HG02759 (cell line): ENCODE measurements at regions not wholly inside any gene's neighbourhood (a gene's known extent, or its start where the extent isn't known, plus 50 kb on each side); places are given as distances from the start of the nearest gene placed in this dataset.
"Not testable (repeated sequence)": the region's sequence is repeated elsewhere in the genome, so short reads cannot be mapped to it uniquely, and the experiment has no call there.

Experiments
- ATAC-seq: cut with Tn5 transposase; IDR thresholded peaks from one replicate; pipeline ENCODE4 v1.9.1; 2021; ENCODE audit warnings: mild to moderate bottlenecking, moderate library complexity; ENCODE audit not compliant: unreplicated experiment

DNA sequence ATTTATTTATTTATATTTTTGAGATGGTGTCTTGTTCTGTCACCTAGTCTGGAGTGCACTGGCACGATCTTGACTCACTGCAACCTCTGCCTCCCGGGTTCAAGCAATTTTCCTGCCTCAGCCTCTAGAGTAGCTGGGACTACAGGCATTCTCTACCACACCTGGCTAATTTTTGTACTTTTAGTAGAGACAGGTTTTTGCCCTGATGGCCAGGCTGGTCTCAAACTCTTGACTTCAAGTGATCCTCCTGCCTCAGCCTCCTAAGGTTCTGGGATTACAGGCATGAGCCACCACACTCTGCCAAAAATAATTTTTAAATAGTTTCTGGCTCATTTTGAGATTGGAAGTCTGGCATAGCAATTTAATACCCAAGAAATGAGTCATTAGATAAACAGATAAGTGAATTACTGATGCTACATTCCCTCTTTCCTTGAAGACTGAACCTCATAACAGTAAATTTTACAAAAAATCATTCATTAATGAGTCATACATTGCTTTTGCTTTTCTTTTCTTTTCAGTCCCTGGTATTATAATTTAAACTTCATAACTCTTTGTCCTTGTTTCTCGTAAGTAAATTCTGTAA, 881.6 kb upstream of the PIK3C3 start:
- ATAC-seq = no peak

DNA sequence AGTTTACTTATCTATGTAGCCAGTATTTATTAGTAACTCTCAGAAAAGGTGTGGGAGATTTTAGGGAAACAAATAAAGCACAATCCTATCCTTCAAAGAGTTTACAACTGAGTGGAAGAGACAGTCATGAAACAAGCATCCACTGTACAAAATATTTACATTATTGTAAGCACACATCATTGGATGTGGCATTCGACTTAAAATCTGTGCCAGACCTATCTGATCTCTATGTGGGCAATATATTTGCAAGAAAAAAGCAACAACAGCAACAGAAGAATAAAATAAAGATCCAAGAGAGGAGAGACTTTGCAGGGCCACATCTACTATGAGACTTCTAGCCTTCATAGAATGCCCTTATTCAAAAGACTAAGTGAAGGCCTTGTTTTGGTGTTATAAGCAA, 882.1 kb upstream of the PIK3C3 start:
- ATAC-seq = no peak

DNA sequence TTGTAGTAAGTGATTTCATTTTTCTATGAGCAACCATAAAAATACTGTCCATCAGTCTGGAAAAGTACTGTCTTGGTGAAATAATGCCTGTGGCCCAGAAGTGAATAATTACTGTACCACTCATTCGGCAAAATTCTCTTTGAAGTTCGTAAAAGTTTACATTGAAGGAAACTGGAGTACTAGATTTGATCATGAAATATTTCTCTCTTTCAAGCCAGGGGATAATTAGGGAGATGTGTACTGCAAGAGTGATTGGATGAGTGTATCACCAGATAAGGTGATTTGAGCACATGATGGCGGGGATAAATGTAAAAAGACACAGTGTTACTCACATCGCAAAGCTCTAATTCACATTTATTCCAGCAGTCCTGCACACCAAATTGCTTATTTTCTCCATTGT, 883.2 kb upstream of the PIK3C3 start:
- ATAC-seq = no peak

DNA sequence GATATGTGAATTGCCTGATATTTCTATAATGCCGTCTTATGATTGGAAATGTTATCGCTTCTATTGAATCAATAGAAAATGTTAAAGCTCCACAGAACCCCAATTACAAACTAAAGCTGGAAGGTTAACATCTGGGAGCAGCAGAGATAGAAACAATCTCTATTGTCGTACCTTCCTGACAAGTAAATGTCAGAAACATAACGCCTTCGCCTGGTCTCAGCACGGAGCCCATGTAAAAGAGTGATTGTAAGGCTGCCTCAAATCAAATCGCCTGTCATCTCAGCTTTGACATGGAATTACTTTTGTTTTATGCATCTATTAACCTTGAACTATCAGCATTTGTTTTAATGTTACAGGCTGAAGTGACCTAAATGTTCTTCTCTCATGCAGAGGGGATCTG, 885.9 kb upstream of the PIK3C3 start:
- no peak for ATAC-seq

DNA sequence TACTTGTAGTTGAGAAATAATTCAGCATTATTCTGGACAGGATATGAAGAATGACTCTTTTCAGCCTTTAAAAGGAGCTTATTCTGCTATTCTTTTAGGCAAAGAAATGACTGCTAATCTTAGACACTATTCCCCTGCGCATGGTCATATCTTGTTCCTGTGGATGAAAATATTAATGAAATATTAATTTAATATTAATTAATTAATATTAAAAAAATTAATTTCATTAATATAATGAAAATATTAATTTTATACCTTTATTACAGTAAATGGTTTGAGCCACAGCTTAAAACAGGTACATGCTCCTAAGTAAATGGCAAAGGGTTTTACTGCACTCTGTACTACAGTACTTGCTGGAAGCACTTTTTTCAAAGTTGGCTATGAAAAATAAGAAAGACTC, 890.1 kb upstream of the PIK3C3 start:
- ATAC-seq = no peak

DNA sequence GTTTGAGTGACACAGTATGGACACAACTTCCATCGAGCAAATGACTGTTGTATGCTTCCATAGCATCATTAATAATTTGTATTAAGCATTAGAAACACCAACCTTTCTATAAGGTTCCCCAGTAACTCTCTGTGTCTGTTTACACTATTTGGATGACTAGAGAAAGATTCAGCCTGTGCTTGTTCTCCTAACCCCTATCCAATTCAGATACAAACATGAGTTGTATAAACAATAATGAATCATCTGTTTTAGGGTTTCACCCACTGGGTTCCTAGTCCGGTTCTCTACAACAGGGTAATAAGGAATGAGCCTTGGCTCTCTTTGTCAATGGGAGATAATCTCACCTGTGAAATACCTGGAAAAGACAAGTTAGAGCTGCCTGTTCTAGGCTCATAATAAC, 894.1 kb upstream of the PIK3C3 start:
- ATAC-seq = no peak

DNA sequence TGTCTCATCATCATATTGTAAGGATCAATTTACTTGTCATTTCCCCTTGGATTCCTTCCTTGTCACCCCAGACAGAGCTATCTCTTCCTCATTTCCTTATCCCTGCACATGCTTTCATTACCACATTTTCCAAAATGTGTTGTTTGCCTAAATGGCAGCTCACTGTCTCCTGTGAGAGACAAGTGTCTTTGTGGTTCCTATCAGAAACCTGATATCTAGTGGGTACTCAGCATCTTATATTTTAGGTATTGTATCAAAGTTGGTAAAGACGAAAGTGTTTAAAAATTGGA, 896.0 kb upstream of the PIK3C3 start:
- no peak for ATAC-seq

DNA sequence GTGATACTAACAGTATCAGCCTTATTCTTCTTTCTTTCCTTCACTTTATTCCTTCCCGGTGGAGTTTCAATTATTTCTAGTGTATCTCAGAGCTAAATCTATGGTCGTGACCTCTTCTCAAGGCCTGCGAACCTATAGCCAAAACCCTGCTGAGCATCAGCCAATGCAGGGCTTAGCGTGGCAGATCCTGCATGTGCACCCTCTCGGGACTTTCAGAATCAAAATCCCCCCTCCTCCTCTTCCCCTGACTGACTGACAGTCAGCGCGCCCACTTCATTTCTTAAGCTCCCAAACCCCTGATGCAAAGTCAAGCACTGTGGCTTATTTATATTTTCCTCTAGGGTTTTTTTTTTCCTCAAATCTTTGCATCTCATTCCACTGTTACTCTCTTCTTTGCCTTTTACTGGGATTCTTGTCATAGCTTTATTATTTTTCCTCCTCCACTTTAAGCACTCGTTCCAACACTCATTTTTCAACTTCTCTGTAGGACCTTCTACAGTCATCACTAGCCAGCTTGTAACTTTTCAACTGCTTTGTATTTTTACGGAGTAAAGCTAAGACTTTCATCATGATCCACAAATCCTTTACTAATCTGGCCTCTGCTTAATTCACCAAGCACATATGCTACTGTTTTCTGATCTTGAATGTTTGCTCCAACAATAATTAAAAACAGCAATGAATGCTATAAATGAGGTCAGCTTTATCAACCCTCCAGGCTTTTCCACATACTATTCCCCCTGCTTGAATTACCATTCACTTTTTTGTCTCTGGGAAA, 896.5 kb upstream of the PIK3C3 start:
- ATAC-seq = no peak

DNA sequence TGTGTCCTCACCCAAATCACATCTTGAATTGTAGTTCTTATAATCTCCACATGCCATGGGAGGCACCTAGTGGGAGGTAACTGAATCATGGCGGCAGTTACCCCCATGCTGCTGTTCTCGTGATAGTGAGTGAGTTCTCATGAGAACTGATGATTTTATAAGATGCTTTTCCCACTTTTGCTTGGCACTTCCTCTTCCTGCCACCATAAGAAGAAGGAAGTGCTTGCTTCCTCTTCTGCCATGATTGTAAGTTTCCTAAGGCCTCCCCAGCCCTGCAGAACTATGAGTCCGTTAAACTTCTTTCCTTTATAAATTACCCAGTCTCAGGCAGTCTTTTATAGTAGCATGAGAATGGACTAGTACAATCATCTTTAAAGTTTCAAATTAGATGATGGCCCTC, 902.4 kb upstream of the PIK3C3 start:
- no peak for ATAC-seq

DNA sequence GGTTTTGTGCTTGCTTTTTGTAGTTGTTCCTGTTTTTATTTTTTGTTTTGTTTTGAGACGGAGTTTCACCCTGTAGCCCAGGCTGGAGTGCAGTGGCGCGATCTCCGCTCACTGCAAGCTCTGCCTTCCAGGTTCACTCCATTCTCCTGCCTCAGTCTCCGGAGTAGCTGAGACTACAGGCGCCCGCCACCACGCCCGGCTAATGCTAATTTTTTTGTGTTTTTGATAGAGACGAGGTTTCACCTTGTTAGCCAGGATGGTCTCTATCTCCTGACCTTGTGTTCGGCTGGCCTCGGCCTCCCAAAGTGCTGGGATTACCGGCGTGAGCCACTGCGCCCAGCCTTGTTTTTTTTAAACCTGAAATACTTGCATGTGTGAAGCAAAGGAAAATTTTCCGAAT, 908.8 kb upstream of the PIK3C3 start:
- ATAC-seq = not testable (repeated sequence)

DNA sequence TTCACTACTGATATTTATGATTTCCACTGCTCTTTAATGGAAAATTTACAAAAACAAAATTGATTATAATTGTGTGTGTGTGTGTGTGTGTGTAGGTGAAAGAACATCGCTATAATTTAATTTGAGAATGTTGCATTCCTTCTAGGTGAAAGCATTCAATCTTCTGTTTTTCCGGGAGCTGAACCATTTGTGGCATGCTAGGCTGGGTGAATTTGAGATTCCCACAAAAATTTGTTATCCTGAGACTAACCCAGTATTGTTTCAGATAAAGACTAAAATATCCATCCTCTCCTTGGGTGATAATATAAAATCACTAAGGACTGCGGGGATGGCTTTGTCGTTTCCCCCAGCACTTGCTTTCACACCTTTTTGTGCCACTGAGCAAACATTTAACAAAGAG, 911.2 kb upstream of the PIK3C3 start:
- no peak for ATAC-seq

DNA sequence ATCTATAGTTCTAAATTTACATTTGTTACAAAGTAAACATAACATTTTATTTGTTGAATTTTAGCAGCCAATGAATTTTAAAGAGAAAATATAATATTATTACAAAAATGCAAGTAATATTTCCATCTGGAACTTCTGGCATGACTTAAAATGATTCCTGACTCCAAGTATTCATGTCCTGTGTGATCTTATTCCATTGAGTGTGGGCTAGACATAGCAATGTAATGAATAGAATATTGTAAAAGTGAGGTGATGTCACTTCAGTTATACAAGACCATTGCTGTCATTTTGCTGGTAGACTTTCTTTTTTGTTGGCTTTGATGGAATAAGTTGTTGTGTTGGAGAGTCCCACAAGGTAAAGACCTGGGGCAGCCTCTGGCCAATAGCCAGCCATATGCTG, 912.2 kb upstream of the PIK3C3 start:
- ATAC-seq = no peak

DNA sequence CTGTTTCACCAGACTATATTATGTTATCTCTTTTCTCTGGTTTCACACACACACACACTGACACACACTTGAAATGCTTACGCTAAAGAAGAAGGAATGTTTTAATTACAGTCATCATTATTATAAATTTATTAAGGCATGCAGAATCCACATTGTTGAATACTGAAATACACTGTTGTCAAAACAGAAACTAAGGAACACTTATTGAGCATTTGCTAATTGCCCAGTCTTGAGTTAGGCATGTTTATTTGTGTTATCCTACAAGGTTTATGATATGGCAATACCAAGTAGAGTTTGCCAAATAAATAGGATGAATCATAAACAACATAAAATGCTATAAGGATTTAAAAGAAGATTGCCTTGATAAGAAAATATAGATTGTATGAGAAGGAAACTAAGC, 917.0 kb upstream of the PIK3C3 start:
- ATAC-seq = no peak

DNA sequence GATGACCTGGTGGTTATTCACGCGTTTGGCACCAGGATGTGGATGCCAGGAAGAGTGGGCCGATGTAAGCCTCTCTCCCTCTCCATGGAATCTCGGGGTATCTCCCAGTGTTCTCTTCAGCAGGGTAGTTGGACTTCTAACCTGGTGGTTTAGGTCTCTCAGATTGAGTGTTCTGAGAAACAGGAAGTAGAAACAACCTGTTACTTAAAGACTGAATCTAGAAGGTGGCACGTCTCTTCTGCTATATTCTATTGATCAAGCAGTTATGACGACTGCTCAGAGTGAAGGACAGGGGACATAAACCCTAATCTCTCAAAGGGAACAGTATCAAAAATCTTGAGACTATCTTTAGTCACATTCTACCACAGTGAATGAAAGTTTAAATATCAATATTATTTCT, 918.7 kb upstream of the PIK3C3 start:
- no peak for ATAC-seq

DNA sequence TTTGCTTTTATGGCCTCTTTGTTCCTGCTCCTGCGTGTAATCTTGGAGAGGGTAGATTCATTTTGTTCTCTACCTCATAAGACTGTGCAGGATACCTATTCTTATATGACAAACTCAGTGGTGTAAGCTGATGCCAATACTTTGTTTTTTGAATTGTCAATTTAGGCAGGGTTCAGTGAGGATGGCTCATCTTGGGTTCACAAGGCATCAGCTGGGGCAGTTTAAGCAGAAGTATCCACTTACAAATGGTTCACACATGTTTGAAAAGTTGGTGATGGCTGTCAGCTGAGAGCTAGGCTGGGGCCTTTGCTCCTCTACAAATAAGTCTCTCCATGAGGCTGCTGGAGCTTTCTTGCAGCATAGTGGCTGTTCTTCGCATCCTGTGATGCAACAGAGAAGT, 920.6 kb upstream of the PIK3C3 start:
- ATAC-seq = no peak

DNA sequence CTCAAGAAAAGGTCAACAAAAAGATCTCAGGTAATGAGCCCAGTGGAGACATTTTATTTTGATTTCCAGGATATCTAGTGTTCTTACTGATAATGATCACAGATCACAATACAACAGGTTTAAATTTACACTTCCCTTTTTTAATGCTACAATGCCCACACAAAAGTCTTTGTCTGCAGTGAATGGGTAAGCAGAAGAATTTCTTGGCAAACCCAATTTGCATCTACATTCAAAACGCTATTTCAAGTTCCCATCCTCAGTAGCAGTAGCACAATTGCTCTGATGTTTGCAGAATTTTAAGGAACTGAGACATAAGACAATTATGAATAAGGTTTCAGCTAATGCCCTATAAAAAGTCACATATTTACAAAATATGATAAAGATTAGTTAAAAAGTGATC, 929.4 kb upstream of the PIK3C3 start:
- no peak for ATAC-seq

DNA sequence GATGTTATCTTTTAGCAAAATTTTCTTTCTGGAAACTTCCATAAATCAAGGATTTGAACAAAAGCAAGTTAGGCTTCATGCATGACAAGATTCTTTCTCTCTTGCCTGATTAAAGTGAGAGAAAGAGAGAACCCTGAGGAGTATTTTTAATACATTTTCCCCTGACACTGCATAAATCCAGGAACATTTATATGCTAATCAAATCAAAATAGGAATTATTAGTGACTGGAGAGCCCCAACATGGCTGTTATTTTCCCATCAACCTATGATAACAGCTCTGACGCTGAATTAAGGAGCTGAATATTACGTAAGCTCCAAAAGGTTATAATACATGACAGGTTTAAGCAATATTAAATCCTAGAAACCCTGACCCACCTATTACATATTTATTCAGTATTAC, 930.2 kb upstream of the PIK3C3 start:
- no peak for ATAC-seq

DNA sequence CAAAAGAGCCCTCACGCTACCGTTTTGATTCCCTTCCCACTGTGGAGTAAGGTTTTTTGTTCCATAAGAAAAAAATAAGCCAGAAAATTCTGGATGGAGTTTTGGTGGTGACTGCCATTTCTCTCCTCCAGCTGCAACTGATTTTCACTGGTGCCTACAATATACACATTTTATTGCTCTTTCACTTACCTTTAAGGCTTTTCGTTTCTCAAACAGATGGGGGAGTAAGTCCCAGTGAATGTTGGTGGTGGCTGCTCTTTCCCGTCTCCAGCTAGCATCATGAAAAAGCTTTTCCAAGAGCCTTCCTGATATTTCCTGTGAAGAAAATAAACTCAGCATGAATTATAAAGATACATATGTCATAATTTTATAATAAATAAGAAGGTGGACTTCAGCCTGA, 932.5 kb upstream of the PIK3C3 start:
- ATAC-seq = no peak

DNA sequence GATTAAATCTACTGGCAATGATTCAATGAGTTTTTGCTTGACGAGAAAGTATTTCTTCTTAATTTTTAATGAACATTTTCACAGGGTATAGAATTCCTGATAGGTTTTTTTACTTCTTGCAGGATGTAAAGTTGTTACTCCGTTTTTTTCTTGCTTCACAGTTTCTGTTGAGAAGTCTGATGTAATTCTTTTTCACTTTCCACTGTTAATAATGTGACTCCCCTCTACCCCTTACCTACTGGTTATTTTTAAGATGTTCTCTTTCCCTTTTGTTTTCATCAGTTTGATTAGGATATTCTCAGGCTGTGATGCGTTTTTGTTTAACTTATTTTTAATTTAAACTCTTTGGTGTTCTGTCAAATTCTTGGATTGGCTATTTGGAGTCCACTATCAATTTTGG, 933.9 kb upstream of the PIK3C3 start:
- no peak for ATAC-seq

DNA sequence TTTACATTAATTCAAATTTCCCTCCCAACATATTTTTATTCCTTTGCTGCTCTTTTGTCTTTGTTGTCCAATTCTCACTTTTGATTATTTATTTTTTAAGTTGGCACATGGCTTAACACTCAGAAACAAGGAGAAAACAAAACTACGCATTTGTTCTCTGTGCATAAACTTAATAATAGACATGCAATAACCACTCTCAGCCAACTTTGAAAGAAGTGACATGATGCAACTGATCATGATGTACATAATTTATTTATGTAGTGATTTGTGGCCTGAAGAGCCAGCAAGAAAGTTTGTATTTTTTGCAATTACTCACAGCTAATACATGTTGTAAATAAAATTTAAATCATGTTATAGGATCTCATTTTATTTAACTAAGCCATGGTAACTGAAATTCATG, 942.8 kb upstream of the PIK3C3 start:
- no peak for ATAC-seq

DNA sequence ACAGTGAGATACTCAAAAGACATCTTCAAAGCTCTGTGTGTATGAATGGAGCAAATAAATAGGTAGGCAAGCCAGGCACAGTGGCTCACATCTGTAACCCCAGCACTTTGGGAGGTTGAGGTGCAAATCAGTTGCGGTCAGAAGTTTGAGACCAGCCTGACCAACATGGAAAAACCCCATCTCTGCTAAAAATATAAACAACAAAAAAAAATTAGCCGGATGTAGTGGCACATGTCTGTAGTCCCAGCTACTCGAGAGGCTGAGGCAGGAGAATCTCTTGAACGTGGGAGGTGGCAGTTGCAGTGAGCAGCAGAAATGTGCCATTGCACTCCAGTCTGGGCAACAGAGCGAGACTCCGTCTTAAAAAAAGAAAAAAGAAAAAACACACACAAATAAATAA, 945.1 kb upstream of the PIK3C3 start:
- no peak for ATAC-seq

DNA sequence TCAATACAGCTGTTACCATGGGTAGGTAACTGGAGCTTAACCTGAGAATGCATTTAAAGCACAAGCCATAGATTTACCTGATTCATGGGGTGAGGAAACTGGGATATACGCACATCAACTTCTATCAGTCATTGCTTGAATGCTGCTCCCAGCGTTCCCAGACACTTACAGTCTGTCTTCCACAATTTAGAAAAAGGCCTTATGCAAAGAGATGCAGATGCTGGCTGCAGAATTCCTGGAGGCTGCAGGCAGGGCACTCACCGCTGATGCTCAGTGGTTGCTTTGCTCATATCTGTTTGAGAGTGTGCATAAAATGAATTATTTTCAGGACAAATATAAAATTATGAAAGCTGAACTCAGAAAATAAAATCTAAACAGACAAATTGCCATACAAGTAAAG, 950.7 kb upstream of the PIK3C3 start:
- ATAC-seq = no peak

DNA sequence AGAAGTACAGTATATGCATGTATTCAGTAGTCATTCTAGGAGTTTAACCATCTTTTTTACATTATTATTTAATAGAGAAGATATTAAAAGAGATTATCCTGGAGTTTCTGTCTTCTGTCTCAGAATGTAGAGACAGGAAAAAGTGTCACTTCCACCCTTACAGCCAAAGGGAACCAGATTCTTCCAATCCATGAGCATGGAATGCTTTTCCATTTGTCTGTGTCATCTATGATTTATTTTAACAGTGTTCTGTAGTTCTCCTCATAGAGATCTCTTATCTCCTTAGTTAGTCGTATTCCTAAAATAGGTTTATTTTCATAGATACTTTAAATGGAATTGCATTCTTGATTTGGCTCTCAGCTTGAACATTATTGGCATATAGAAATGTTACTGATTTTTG, 959.5 kb upstream of the PIK3C3 start:
- ATAC-seq = no peak
